Loucy (cell line): ENCODE measurements at regions not wholly inside any gene's neighbourhood (a gene's known extent, or its start where the extent isn't known, plus 50 kb on each side); places are given as distances from the start of the nearest gene placed in this dataset.

ENCODE experiments used
- H2AFZ ChIP-seq: fragments of 200-600 bp; sonication (generic); 2 replicates; pipeline ENCODE4 v1.6.0; 2016; ENCODE audit warnings: antibody characterized with exemption, mild to moderate bottlenecking, low read length, moderate library complexity
- H3F3A ChIP-seq: fragments of 200-600 bp; 2 replicates; pipeline ENCODE4 v1.6.0; 2016; ENCODE audit warnings: antibody characterized with exemption, low read depth, mild to moderate bottlenecking
- H3K27me3 ChIP-seq: fragments of 200-600 bp; sonication (generic); 2 replicates; pipeline ENCODE4 v1.6.1; 2014; ENCODE audit warnings: low read length, mild to moderate bottlenecking; ENCODE audit not compliant: insufficient read depth, poor library complexity, severe bottlenecking
- H3K36me3 ChIP-seq: fragments of 200-600 bp; sonication (generic); 2 replicates; pipeline ENCODE4 v1.6.1; 2016; ENCODE audit warnings: low read length; ENCODE audit not compliant: insufficient read depth
- H3K4me1 ChIP-seq: fragments of 200-600 bp; sonication (generic); 2 replicates; pipeline ENCODE4 v1.5.1; 2014; ENCODE audit warnings: low read length, mild to moderate bottlenecking; ENCODE audit not compliant: insufficient read depth, poor library complexity, severe bottlenecking
- H3K4me2 ChIP-seq: fragments of 200-600 bp; sonication (generic); 2 replicates; pipeline ENCODE4 v1.6.0; 2014; ENCODE audit warnings: antibody characterized with exemption, low read length, low read depth, mild to moderate bottlenecking; ENCODE audit not compliant: poor library complexity, severe bottlenecking
- H3K4me3 ChIP-seq: fragments of 200-600 bp; sonication (generic); 2 replicates; pipeline ENCODE4 v1.5.1; 2014; ENCODE audit warnings: low read length, mild to moderate bottlenecking, mixed read lengths; ENCODE audit not compliant: poor library complexity, severe bottlenecking
- H3K79me2 ChIP-seq: fragments of 200-600 bp; sonication (generic); 2 replicates; pipeline ENCODE4 v1.6.1; 2014; ENCODE audit warnings: low read length; ENCODE audit not compliant: insufficient read depth
- H3K9ac ChIP-seq: fragments of 200-600 bp; sonication (generic); 2 replicates; pipeline ENCODE4 v1.6.0; 2014; ENCODE audit warnings: mild to moderate bottlenecking, low read depth, low read length, moderate library complexity; ENCODE audit not compliant: poor library complexity, severe bottlenecking
- H3K9me2 ChIP-seq: fragments of 200-600 bp; sonication (generic); replicated peaks from 2 replicates; pipeline ENCODE4 v1.6.1; 2016; ENCODE audit warnings: low read depth, low read length, mixed read lengths
- H3K9me3 ChIP-seq: fragments of 200-600 bp; sonication (generic); 2 replicates; pipeline ENCODE4 v1.6.1; 2014; ENCODE audit warnings: mild to moderate bottlenecking, antibody characterized with exemption, low read length, low read depth; ENCODE audit not compliant: insufficient read depth
- H4K20me1 ChIP-seq: fragments of 200-600 bp; sonication (generic); 2 replicates; pipeline ENCODE4 v1.6.0; 2014; ENCODE audit warnings: antibody characterized with exemption, low read length, mild to moderate bottlenecking; ENCODE audit not compliant: insufficient read depth, poor library complexity, severe bottlenecking
- EZH2phosphoT487 ChIP-seq: fragments of 200-600 bp; IDR thresholded peaks from 2 replicates; pipeline ENCODE4 v1.6.1; 2018; ENCODE audit warnings: antibody characterized with exemption, mild to moderate bottlenecking, moderate library complexity, borderline replicate concordance
- TF ChIP-seq, protein P1 (sequence below): fragments of 200-600 bp; sonication (generic); conservative IDR thresholded peaks from 2 replicates; pipeline ENCODE4 v1.5.1; 2014; ENCODE audit warnings: mild to moderate bottlenecking, antibody characterized with exemption, low read length

DNA sequence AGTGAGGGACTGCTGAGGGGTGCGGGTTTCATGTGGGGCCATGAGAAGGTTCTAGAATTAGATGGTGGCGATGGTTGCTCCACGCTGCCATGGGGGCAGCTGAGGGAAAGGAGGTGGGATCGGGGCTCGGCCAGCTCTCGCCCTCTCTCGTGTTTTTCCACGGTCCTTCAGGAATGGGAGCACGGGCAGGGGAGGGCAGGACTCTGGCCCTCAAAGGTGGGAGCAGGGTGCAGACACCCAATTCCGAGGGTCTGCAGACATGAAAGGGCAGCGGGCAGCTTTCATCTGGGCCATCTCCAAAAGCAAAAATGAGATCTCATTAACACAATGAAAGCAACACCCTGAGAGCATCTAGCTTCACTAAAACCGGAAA lies 53.4 kb upstream of the SALL3 start:
- TF ChIP-seq EZH2phosphoT487: no peak
- TF ChIP-seq, protein P1, sequence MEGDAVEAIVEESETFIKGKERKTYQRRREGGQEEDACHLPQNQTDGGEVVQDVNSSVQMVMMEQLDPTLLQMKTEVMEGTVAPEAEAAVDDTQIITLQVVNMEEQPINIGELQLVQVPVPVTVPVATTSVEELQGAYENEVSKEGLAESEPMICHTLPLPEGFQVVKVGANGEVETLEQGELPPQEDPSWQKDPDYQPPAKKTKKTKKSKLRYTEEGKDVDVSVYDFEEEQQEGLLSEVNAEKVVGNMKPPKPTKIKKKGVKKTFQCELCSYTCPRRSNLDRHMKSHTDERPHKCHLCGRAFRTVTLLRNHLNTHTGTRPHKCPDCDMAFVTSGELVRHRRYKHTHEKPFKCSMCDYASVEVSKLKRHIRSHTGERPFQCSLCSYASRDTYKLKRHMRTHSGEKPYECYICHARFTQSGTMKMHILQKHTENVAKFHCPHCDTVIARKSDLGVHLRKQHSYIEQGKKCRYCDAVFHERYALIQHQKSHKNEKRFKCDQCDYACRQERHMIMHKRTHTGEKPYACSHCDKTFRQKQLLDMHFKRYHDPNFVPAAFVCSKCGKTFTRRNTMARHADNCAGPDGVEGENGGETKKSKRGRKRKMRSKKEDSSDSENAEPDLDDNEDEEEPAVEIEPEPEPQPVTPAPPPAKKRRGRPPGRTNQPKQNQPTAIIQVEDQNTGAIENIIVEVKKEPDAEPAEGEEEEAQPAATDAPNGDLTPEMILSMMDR: no peak
- Histone ChIP-seq H3K4me2 (no peak overlapping the region), H3K4me1 (no peaks in the 10 kb centered on the region), H3K9ac (no peak overlapping the region), H3K4me3 (no peak overlapping the region), H2AFZ (no peak overlapping the region), H3K27me3 (no peaks in the 10 kb centered on the region), H3F3A (no peaks in the 10 kb centered on the region), H3K9me2 (no peaks in the 10 kb centered on the region), H3K79me2 (no peaks in the 10 kb centered on the region), H3K36me3 (no peaks in the 10 kb centered on the region), H4K20me1 (no peaks in the 10 kb centered on the region), H3K9me3 (peaks cover 11% of the 10 kb centered on the region; the same call in 1 of the 2 replicates)

DNA sequence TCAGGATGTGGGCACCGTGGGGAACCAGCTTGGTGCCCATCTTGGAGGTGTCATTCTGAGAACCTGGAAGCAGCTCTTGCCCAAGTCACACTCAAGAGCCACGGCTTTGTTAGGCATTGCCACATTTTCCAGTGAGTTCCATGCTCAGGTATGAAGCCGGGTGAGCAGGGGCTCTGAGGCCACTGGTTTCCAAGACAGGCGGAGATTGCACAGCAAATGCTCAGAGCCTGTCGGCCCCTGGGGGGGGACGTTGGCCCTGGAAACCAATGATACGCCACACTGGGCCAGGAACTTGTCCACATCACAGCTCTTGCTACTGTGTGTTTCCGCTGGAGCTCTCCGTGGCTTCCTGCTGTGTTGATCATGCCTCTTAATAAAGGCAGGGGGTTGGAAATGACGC lies 52.5 kb upstream of the SALL3 start:
- Histone ChIP-seq H3K36me3 (no peaks in the 10 kb centered on the region), H3F3A (no peaks in the 10 kb centered on the region), H3K27me3 (no peaks in the 10 kb centered on the region), H3K4me3 (no peak overlapping the region), H3K4me1 (no peaks in the 10 kb centered on the region), H3K9me3 (peaks cover 11% of the 10 kb centered on the region; the same call in 1 of the 2 replicates), H3K4me2 (no peak overlapping the region), H3K9ac (no peak overlapping the region), H3K79me2 (no peaks in the 10 kb centered on the region), H2AFZ (no peak overlapping the region), H4K20me1 (no peaks in the 10 kb centered on the region), H3K9me2 (no peaks in the 10 kb centered on the region)
- TF ChIP-seq EZH2phosphoT487: no peak
- TF ChIP-seq, protein P1: no peak

DNA sequence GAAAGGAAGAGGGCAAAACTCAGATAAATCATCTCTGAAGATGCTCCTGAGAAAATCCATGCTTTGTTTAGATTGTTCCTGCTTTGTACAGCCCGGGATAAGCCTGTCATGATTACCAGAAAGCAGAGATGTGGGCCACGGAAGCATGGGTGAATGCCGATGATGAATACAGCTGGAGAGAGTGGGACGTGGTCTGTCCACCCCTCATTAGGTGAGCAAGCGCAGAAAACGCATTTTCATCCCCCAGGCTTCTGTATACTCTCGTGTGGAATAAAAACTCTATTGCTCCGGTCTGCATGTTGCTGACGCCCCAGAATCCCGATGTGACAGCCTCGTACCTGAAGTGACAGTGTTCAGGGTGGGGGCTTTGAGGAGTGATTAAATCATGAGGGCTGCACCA lies 52.0 kb upstream of the SALL3 start:
- no peaks in the 10 kb centered on the region for H3F3A ChIP-seq
- no peaks in the 10 kb centered on the region for H3K4me1 ChIP-seq
- H4K20me1 ChIP-seq: no peaks in the 10 kb centered on the region
- H3K27me3 ChIP-seq: no peaks in the 10 kb centered on the region
- H3K9me2 ChIP-seq: no peaks in the 10 kb centered on the region
- no peak overlapping the region for H3K4me3 ChIP-seq
- no peak overlapping the region for H3K4me2 ChIP-seq
- H3K9ac ChIP-seq: no peak overlapping the region
- peaks cover 10% of the 10 kb centered on the region; the same call in 1 of the 2 replicates for H3K9me3 ChIP-seq
- H3K79me2 ChIP-seq: no peaks in the 10 kb centered on the region
- TF ChIP-seq EZH2phosphoT487: no peak
- TF ChIP-seq, protein P1: no peak
- no peak overlapping the region for H2AFZ ChIP-seq
- H3K36me3 ChIP-seq: no peaks in the 10 kb centered on the region
